ENCODE measurements at regions not wholly inside any gene's neighbourhood (a gene's known extent, or its start where the extent isn't known, plus 50 kb on each side); places are given as distances from the start of the nearest gene placed in this dataset.

DNA sequence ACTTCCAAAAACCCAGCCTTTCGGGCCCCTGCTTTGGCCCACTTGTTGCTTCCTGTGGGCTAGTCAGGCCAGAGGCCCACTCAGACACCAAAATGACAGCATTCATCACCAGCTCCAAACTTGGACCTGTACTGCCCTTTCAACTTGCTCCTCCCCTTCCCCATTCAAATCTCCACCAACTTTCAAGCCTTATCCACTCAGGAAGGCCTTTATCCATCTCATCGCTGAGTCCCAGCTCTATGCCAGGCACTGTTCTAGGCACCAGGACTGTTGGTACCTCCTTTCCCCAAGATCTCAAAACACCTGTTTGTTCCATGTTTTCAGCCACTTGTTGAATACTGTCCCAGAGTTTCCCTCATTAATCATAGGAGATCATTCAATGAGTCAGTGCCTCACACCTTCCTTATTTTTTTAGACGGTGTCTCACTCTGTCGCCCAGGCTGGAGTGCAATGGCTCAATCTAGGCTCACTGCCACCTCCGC is 1011.4 kb downstream of the UQCRFS1 start:
- Histone ChIP-seq H3K9ac (ENCODE audit: insufficient read length, low read depth) (no peak overlapping the region), H3K9me3 (ENCODE audit: insufficient read depth, low read length) (no peaks in the 10 kb centered on the region; the same call in 1 of the 2 replicates), H3K4me3 (ENCODE audit: insufficient read length, low read depth) (no peak overlapping the region), H3K36me3 (ENCODE audit: insufficient read depth, insufficient read length, low read length) (no peaks in the 10 kb centered on the region), H3K4me1 (ENCODE audit: insufficient read depth, insufficient read length) (peaks cover 4% of the 10 kb centered on the region), H3K27me3 (ENCODE audit: insufficient read depth, insufficient read length) (no peaks in the 10 kb centered on the region)
- no peak for DNase-seq (ENCODE audit: low read depth, low spot score)
- no peak for TF ChIP-seq YY1 (IDR thresholded peaks at IDR 0.05; ENCODE audit: insufficient read depth, insufficient read length)
- TF ChIP-seq SUZ12 (IDR thresholded peaks at IDR 0.05; ENCODE audit: extremely low read depth, insufficient read depth, insufficient read length): no peak
- TF ChIP-seq ZNF274 (IDR thresholded peaks at IDR 0.05; ENCODE audit: low read depth, low read length): no peak

DNA sequence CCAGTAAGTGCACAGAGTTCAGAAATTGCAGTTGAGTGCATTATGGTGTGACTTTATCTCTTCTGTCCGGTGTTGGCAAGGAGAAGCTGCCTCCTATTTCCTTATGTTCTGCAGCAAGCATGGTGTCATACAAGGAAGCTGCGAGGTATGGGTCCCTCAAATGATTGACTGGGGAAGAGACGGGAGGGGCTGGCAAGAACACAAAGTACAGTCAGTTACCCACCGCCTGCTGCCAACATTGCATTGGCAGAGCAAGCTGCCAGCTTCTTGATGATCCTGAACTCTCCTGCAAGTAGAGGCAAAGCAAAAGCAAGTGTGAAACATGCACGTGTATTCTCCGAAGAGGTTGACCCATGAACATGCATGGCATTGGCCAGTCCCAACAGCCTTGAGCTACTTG is 1013.6 kb downstream of the UQCRFS1 start:
- no peak overlapping the region for H3K4me3 ChIP-seq (ENCODE audit: insufficient read length, low read depth)
- no peak for DNase-seq (ENCODE audit: low read depth, low spot score)
- H3K9me3 ChIP-seq (ENCODE audit: insufficient read depth, low read length): no peaks in the 10 kb centered on the region; the same call in 1 of the 2 replicates
- peaks cover 4% of the 10 kb centered on the region for H3K4me1 ChIP-seq (ENCODE audit: insufficient read depth, insufficient read length)
- H3K36me3 ChIP-seq (ENCODE audit: insufficient read depth, insufficient read length, low read length): no peaks in the 10 kb centered on the region
- no peak for TF ChIP-seq SUZ12 (IDR thresholded peaks at IDR 0.05; ENCODE audit: extremely low read depth, insufficient read depth, insufficient read length)
- no peak for TF ChIP-seq YY1 (IDR thresholded peaks at IDR 0.05; ENCODE audit: insufficient read depth, insufficient read length)
- no peak for TF ChIP-seq ZNF274 (IDR thresholded peaks at IDR 0.05; ENCODE audit: low read depth, low read length)
- H3K9ac ChIP-seq (ENCODE audit: insufficient read length, low read depth): no peak overlapping the region
- no peaks in the 10 kb centered on the region for H3K27me3 ChIP-seq (ENCODE audit: insufficient read depth, insufficient read length)

DNA sequence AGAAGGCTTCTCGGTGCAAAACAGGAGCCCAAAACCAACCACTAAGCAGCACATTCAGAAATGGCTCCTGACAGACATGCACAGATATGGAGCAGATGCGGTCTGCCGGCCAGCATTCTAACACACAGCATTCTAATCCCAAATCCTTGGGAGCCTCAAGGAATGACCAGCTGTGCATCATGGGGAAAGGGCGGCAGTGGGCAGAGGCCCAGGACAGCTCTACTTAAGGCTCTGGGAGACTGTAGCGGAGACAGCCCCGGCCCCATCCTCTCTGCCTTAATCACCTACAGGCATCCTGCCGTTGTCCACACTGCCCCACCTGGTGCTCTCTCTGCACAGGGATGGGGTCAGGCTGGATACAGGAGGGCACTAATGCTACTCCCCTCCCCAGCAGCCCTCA is 1016.0 kb downstream of the UQCRFS1 start:
- peaks cover 4% of the 10 kb centered on the region for H3K4me1 ChIP-seq (ENCODE audit: insufficient read depth, insufficient read length)
- H3K9ac ChIP-seq (ENCODE audit: insufficient read length, low read depth): no peak overlapping the region
- TF ChIP-seq YY1 (IDR thresholded peaks at IDR 0.05; ENCODE audit: insufficient read depth, insufficient read length): no peak
- no peak for TF ChIP-seq ZNF274 (IDR thresholded peaks at IDR 0.05; ENCODE audit: low read depth, low read length)
- no peak for TF ChIP-seq SUZ12 (IDR thresholded peaks at IDR 0.05; ENCODE audit: extremely low read depth, insufficient read depth, insufficient read length)
- H3K36me3 ChIP-seq (ENCODE audit: insufficient read depth, insufficient read length, low read length): no peaks in the 10 kb centered on the region
- H3K27me3 ChIP-seq (ENCODE audit: insufficient read depth, insufficient read length): no peaks in the 10 kb centered on the region
- no peaks in the 10 kb centered on the region for H3K9me3 ChIP-seq (ENCODE audit: insufficient read depth, low read length)
- no peak overlapping the region for H3K4me3 ChIP-seq (ENCODE audit: insufficient read length, low read depth)
- no peak for DNase-seq (ENCODE audit: low read depth, low spot score)

DNA sequence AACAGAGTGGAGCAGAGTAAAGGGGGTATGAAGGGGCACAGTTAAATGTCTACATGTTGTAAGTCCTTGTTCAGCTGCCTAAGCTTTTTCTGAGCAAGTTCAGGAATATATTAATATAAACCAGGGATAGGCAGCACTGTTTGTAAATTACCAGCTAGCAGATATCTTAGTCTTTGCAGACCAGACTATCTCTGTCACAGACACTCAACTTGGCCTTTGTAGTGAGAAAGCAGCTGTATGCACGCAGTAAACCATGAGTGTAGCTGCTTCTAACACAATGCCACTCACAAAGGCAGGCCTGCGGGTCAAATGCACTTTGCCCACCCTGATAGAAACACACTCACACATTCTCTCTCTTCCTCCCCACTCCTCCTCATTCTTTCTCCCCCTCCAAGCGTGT is 1016.9 kb downstream of the UQCRFS1 start:
- no peaks in the 10 kb centered on the region for H3K9me3 ChIP-seq (ENCODE audit: insufficient read depth, low read length)

GRCh38 chr19:28185646-28186045 is 1027.3 kb downstream of the UQCRFS1 start:
- Histone ChIP-seq H3K4me1 (ENCODE audit: insufficient read depth, insufficient read length) (no peaks in the 10 kb centered on the region), H3K36me3 (ENCODE audit: insufficient read depth, insufficient read length, low read length) (no peaks in the 10 kb centered on the region), H3K4me3 (ENCODE audit: insufficient read length, low read depth) (no peak overlapping the region), H3K27me3 (ENCODE audit: insufficient read depth, insufficient read length) (no peaks in the 10 kb centered on the region), H3K9me3 (ENCODE audit: insufficient read depth, low read length) (peaks cover 12% of the 10 kb centered on the region; the same call in 1 of the 2 replicates), H3K9ac (ENCODE audit: insufficient read length, low read depth) (no peak overlapping the region)
- TF ChIP-seq SUZ12 (IDR thresholded peaks at IDR 0.05; ENCODE audit: extremely low read depth, insufficient read depth, insufficient read length): no peak
- DNase-seq (ENCODE audit: low read depth, low spot score): no peak

More for the DNA sequence above, 1016.9 kb downstream of the UQCRFS1 start:
- no peaks in the 10 kb centered on the region for H3K36me3 ChIP-seq (ENCODE audit: insufficient read depth, insufficient read length, low read length)
- no peaks in the 10 kb centered on the region for H3K27me3 ChIP-seq (ENCODE audit: insufficient read depth, insufficient read length)
- H3K4me1 ChIP-seq (ENCODE audit: insufficient read depth, insufficient read length): peaks cover 4% of the 10 kb centered on the region
- no peak for DNase-seq (ENCODE audit: low read depth, low spot score)
- TF ChIP-seq ZNF274 (IDR thresholded peaks at IDR 0.05; ENCODE audit: low read depth, low read length): no peak
- no peak for TF ChIP-seq SUZ12 (IDR thresholded peaks at IDR 0.05; ENCODE audit: extremely low read depth, insufficient read depth, insufficient read length)
- TF ChIP-seq YY1 (IDR thresholded peaks at IDR 0.05; ENCODE audit: insufficient read depth, insufficient read length): no peak
- no peak overlapping the region for H3K4me3 ChIP-seq (ENCODE audit: insufficient read length, low read depth)
- no peak overlapping the region for H3K9ac ChIP-seq (ENCODE audit: insufficient read length, low read depth)

- no peak for TF ChIP-seq ZNF274 (IDR thresholded peaks at IDR 0.05; ENCODE audit: low read depth, low read length)
- TF ChIP-seq YY1 (IDR thresholded peaks at IDR 0.05; ENCODE audit: insufficient read depth, insufficient read length): no peak
- no peak for TF ChIP-seq SUZ12 (IDR thresholded peaks at IDR 0.05; ENCODE audit: extremely low read depth, insufficient read depth, insufficient read length)
- Histone ChIP-seq H3K9me3 (ENCODE audit: insufficient read depth, low read length) (peaks cover 12% of the 10 kb centered on the region; the same call in 1 of the 2 replicates), H3K9ac (ENCODE audit: insufficient read length, low read depth) (no peak overlapping the region), H3K4me1 (ENCODE audit: insufficient read depth, insufficient read length) (no peaks in the 10 kb centered on the region), H3K36me3 (ENCODE audit: insufficient read depth, insufficient read length, low read length) (no peaks in the 10 kb centered on the region), H3K27me3 (ENCODE audit: insufficient read depth, insufficient read length) (no peaks in the 10 kb centered on the region), H3K4me3 (ENCODE audit: insufficient read length, low read depth) (no peak overlapping the region)
- no peak for DNase-seq (ENCODE audit: low read depth, low spot score)
Measured at GRCh38 chr19:28184997-28185396, 1028.0 kb downstream of the UQCRFS1 start.

DNA sequence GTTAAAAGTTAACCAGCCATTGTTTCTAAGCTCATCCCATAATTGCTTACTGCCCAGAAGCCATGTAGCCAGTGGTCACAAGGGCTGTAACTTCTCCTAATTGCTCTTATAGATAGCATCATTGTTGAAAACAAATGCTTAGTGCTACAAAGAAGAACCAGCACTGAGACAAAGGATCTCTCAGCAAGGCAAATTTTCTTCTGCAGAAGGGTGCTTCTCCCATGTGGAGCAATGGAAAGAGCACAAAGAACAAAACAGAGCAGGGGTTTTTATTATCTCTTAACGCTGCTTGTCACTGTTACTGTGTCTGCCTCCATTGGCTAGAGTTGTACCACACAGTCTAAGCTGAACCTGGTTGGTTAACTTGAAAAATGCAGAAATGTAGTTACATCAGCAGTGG is 1036.8 kb downstream of the UQCRFS1 start:
- no peak for DNase-seq (ENCODE audit: low read depth, low spot score)
- Histone ChIP-seq H3K27me3 (ENCODE audit: insufficient read depth, insufficient read length) (no peaks in the 10 kb centered on the region), H3K4me1 (ENCODE audit: insufficient read depth, insufficient read length) (no peaks in the 10 kb centered on the region), H3K9ac (ENCODE audit: insufficient read length, low read depth) (no peak overlapping the region), H3K9me3 (ENCODE audit: insufficient read depth, low read length) (peaks cover 36% of the 10 kb centered on the region), H3K4me3 (ENCODE audit: insufficient read length, low read depth) (no peak overlapping the region), H3K36me3 (ENCODE audit: insufficient read depth, insufficient read length, low read length) (no peaks in the 10 kb centered on the region)
- no peak for TF ChIP-seq ZNF274 (IDR thresholded peaks at IDR 0.05; ENCODE audit: low read depth, low read length)
- no peak for TF ChIP-seq SUZ12 (IDR thresholded peaks at IDR 0.05; ENCODE audit: extremely low read depth, insufficient read depth, insufficient read length)
- TF ChIP-seq YY1 (IDR thresholded peaks at IDR 0.05; ENCODE audit: insufficient read depth, insufficient read length): no peak

Measured in NT2/D1 (cell line).